NB4 (cell line): ENCODE measurements at regions not wholly inside any gene's neighbourhood (a gene's known extent, or its start where the extent isn't known, plus 50 kb on each side); places are given as distances from the start of the nearest gene placed in this dataset.

Experiments
- CTCF ChIP-seq: IDR thresholded peaks from one replicate; pipeline ENCODE4 v1.5.1; 2012; ENCODE audit warnings: low read depth, low read length
- MAX ChIP-seq: IDR thresholded peaks from 2 replicates; pipeline ENCODE4 v1.6.1; 2011; ENCODE audit warnings: low read depth, low read length
- MYC ChIP-seq: IDR thresholded peaks from 2 replicates; pipeline ENCODE4 v1.6.1; 2011; ENCODE audit warnings: low read depth, low read length
- POLR2A ChIP-seq: IDR thresholded peaks from 2 replicates; pipeline ENCODE4 v1.6.1; 2011; ENCODE audit warnings: mild to moderate bottlenecking; ENCODE audit not compliant: insufficient read length; ENCODE audit errors: extremely low read depth

- TF ChIP-seq CTCF (no peak), POLR2A (no peak), MAX (no peak), MYC (no peak)
Measured at GRCh38 chr16:52035436-52035835, 511.5 kb downstream of the TOX3 start.
